GM23338 (cell line): ENCODE measurements at regions not wholly inside any gene's neighbourhood (a gene's known extent, or its start where the extent isn't known, plus 50 kb on each side); places are given as distances from the start of the nearest gene placed in this dataset.

Experiments
- ATAC-seq: fragments of 200-7000 bp; cut with Tn5 transposase; 3 replicates; pipeline ENCODE4 v1.9.1; 2020
- DNase-seq: peaks from one replicate; pipeline ENCODE4 v3.0.0-alpha.2; 2015; ENCODE audit warnings: low spot score
- H2AFZ ChIP-seq: fragments of 200-600 bp; sonication (generic); 2 replicates; pipeline ENCODE4 v1.8.0; 2016; ENCODE audit warnings: antibody characterized with exemption, mild to moderate bottlenecking, moderate library complexity
- H3F3A ChIP-seq: fragments of 200-600 bp; sonication (generic); replicated peaks from 2 replicates; pipeline ENCODE4 v1.8.0; 2017; ENCODE audit warnings: antibody characterized with exemption, mixed run types, low read depth
- H3K27ac ChIP-seq: fragments of 200-600 bp; sonication (generic); 2 replicates; pipeline ENCODE4 v1.6.1; 2016; ENCODE audit warnings: low read depth
- H3K27me3 ChIP-seq: fragments of 200-600 bp; sonication (generic); 2 replicates; pipeline ENCODE4 v1.8.0; 2016; ENCODE audit warnings: mild to moderate bottlenecking, mixed run types, moderate library complexity; ENCODE audit not compliant: insufficient read depth
- H3K36me3 ChIP-seq: fragments of 200-600 bp; sonication (generic); 2 replicates; pipeline ENCODE4 v1.8.0; 2016; ENCODE audit warnings: mild to moderate bottlenecking; ENCODE audit not compliant: insufficient read depth
- H3K4me1 ChIP-seq: fragments of 200-600 bp; sonication (generic); 2 replicates; pipeline ENCODE4 v1.8.0; 2016; ENCODE audit warnings: mild to moderate bottlenecking, moderate library complexity; ENCODE audit not compliant: insufficient read depth
- H3K4me2 ChIP-seq: fragments of 200-600 bp; sonication (generic); 2 replicates; pipeline ENCODE4 v1.7.1; 2017; ENCODE audit warnings: mixed run types
- H3K4me3 ChIP-seq: fragments of 200-600 bp; sonication (generic); 2 replicates; pipeline ENCODE4 v1.6.1; 2016; ENCODE audit warnings: mixed run types
- H3K79me2 ChIP-seq: fragments of 200-600 bp; sonication (generic); replicated peaks from 2 replicates; pipeline ENCODE4 v1.8.0; 2017; ENCODE audit warnings: mild to moderate bottlenecking; ENCODE audit not compliant: insufficient read depth
- H3K9me2 ChIP-seq: fragments of 200-600 bp; sonication (generic); 2 replicates; pipeline ENCODE4 v1.8.0; 2017; ENCODE audit not compliant: insufficient read depth
- H4K20me1 ChIP-seq: fragments of 200-600 bp; sonication (generic); replicated peaks from 2 replicates; pipeline ENCODE4 v1.8.0; 2017; ENCODE audit warnings: mild to moderate bottlenecking; ENCODE audit not compliant: insufficient read depth
- H3K27ac Mint-ChIP-seq: 2 replicates; pipeline ENCODE4 v1.8.0; 2020; ENCODE audit warnings: inconsistent platforms, mild to moderate bottlenecking, moderate library complexity, mixed read lengths
- H3K27me3 Mint-ChIP-seq: 3 replicates; pipeline ENCODE4 v1.8.0; 2022; ENCODE audit warnings: low read depth, mild to moderate bottlenecking, moderate library complexity, mixed read lengths, inconsistent platforms; ENCODE audit not compliant: insufficient read depth, poor library complexity
- H3K36me3 Mint-ChIP-seq: 3 replicates; pipeline ENCODE4 v1.8.0; 2021; ENCODE audit warnings: low read depth, mild to moderate bottlenecking, inconsistent platforms, moderate library complexity, mixed read lengths
- H3K4me1 Mint-ChIP-seq: 3 replicates; pipeline ENCODE4 v1.8.0; 2020; ENCODE audit warnings: mild to moderate bottlenecking, inconsistent platforms, mixed read lengths
- H3K4me3 Mint-ChIP-seq: 3 replicates; pipeline ENCODE4 v1.8.0; 2021; ENCODE audit warnings: moderate library complexity, mild to moderate bottlenecking, inconsistent platforms, mixed read lengths
- H3K9me3 Mint-ChIP-seq: 3 replicates; pipeline ENCODE4 v1.8.0; 2020; ENCODE audit warnings: moderate library complexity, mild to moderate bottlenecking, inconsistent platforms, mixed read lengths
- CREB1 ChIP-seq: fragments of 250-450 bp; sonication (Bioruptor Pico); IDR thresholded peaks from 2 replicates; pipeline ENCODE4 v1.5.0; 2020; ENCODE audit warnings: low read depth, mild to moderate bottlenecking, moderate library complexity
- EZH2 ChIP-seq: fragments of 200-600 bp; sonication (generic); IDR thresholded peaks from one replicate; pipeline ENCODE4 v1.8.0; 2017; ENCODE audit warnings: antibody characterized with exemption, mild to moderate bottlenecking, low read depth; ENCODE audit not compliant: unreplicated experiment
- EZH2phosphoT487 ChIP-seq: fragments of 200-600 bp; sonication (generic); IDR thresholded peaks from one replicate; pipeline ENCODE4 v1.8.1; 2018; ENCODE audit warnings: antibody characterized with exemption; ENCODE audit not compliant: unreplicated experiment
- JUNB ChIP-seq: IDR thresholded peaks from one replicate; pipeline ENCODE4 v1.6.1; 2016; ENCODE audit warnings: antibody characterized with exemption; ENCODE audit not compliant: unreplicated experiment
- POLR2AphosphoS5 ChIP-seq: IDR thresholded peaks from 2 replicates; pipeline ENCODE4 v1.6.1; 2016; ENCODE audit warnings: antibody characterized with exemption, low read depth
- STAT1 ChIP-seq: IDR thresholded peaks from one replicate; pipeline ENCODE4 v1.6.1; 2016; ENCODE audit warnings: antibody characterized with exemption; ENCODE audit not compliant: unreplicated experiment
- ZNF114 ChIP-seq: fragments of 250-450 bp; sonication (Bioruptor Pico); IDR thresholded peaks from 2 replicates; pipeline ENCODE4 v1.5.0; 2020; ENCODE audit warnings: mild to moderate bottlenecking, moderate library complexity
- ZNF331 ChIP-seq: fragments of 250-450 bp; sonication (Bioruptor Pico); IDR thresholded peaks from 2 replicates; pipeline ENCODE4 v1.5.0; 2020; ENCODE audit warnings: low read depth, mild to moderate bottlenecking, moderate library complexity
- TF ChIP-seq, protein P1 (sequence below): IDR thresholded peaks from 2 replicates; pipeline ENCODE4 v1.6.1; 2016; ENCODE audit warnings: antibody characterized with exemption
- TF ChIP-seq, protein P2 (sequence below), 2 experiments: fragments of 200-600 bp in 1 of 2; sonication (generic) in 1 of 2; conservative IDR thresholded peaks; 2 replicates each; pipeline versions ENCODE4 v1.5.1 to v1.6.1; 2016 to 2017; ENCODE audit warnings: antibody characterized with exemption in 2 of 2, low read depth in 2 of 2, mild to moderate bottlenecking in 2 of 2, moderate library complexity in 1 of 2
- TF ChIP-seq, protein P3 (sequence below): IDR thresholded peaks from one replicate; pipeline ENCODE4 v1.6.1; 2018; ENCODE audit warnings: antibody characterized with exemption; ENCODE audit not compliant: unreplicated experiment

DNA sequence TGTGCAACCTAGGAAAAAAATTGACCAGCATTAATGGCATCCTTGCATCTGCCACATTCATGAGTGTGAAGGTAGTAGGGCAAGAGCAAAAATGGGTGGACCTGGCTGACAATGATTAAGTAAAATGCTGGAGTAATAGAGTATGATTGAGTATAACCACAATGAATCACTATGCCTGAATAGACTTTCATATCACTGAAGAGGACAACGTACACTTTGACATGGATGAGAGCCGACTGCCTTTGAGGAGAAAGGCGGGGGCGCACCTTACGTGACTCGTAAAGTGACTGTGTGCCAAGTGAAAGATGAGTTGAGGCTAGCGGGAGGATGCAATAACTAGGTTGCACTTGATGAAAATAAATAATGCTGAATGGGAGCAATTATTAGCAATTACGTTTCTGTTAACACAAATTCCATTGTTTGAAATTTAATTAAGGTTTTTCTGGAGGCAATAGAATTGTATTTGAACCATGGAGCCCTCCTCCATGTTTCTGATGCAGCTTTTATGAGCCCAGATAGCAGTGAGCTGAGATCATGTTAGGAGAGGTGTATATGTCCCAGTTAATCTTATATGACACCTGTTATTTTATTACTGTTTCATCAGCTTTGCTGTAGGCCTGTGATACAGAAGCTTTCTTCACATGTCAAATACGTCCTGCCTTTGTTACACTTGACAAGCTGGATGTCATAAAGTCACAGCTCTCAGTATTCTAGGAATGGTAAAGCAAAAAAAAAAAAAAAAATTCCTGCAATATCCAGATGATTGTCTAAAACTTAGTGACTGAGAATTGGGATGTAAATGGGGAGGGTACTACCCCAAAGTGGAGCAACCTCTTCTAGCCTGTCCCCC, 596.5 kb downstream of the NXPH1 start (continued):
- TF ChIP-seq, protein P1, sequence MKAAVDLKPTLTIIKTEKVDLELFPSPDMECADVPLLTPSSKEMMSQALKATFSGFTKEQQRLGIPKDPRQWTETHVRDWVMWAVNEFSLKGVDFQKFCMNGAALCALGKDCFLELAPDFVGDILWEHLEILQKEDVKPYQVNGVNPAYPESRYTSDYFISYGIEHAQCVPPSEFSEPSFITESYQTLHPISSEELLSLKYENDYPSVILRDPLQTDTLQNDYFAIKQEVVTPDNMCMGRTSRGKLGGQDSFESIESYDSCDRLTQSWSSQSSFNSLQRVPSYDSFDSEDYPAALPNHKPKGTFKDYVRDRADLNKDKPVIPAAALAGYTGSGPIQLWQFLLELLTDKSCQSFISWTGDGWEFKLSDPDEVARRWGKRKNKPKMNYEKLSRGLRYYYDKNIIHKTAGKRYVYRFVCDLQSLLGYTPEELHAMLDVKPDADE, result no peak
- TF ChIP-seq ZNF114 (no peak), CREB1 (CRISPR knock-in tag) (no peak), EZH2phosphoT487 (no peak)
- TF ChIP-seq, protein P2, sequence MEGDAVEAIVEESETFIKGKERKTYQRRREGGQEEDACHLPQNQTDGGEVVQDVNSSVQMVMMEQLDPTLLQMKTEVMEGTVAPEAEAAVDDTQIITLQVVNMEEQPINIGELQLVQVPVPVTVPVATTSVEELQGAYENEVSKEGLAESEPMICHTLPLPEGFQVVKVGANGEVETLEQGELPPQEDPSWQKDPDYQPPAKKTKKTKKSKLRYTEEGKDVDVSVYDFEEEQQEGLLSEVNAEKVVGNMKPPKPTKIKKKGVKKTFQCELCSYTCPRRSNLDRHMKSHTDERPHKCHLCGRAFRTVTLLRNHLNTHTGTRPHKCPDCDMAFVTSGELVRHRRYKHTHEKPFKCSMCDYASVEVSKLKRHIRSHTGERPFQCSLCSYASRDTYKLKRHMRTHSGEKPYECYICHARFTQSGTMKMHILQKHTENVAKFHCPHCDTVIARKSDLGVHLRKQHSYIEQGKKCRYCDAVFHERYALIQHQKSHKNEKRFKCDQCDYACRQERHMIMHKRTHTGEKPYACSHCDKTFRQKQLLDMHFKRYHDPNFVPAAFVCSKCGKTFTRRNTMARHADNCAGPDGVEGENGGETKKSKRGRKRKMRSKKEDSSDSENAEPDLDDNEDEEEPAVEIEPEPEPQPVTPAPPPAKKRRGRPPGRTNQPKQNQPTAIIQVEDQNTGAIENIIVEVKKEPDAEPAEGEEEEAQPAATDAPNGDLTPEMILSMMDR (conservative IDR thresholded peaks at IDR 0.05; ENCODE audit: low read depth in 2 of 2), result no peak
- TF ChIP-seq, protein P3, sequence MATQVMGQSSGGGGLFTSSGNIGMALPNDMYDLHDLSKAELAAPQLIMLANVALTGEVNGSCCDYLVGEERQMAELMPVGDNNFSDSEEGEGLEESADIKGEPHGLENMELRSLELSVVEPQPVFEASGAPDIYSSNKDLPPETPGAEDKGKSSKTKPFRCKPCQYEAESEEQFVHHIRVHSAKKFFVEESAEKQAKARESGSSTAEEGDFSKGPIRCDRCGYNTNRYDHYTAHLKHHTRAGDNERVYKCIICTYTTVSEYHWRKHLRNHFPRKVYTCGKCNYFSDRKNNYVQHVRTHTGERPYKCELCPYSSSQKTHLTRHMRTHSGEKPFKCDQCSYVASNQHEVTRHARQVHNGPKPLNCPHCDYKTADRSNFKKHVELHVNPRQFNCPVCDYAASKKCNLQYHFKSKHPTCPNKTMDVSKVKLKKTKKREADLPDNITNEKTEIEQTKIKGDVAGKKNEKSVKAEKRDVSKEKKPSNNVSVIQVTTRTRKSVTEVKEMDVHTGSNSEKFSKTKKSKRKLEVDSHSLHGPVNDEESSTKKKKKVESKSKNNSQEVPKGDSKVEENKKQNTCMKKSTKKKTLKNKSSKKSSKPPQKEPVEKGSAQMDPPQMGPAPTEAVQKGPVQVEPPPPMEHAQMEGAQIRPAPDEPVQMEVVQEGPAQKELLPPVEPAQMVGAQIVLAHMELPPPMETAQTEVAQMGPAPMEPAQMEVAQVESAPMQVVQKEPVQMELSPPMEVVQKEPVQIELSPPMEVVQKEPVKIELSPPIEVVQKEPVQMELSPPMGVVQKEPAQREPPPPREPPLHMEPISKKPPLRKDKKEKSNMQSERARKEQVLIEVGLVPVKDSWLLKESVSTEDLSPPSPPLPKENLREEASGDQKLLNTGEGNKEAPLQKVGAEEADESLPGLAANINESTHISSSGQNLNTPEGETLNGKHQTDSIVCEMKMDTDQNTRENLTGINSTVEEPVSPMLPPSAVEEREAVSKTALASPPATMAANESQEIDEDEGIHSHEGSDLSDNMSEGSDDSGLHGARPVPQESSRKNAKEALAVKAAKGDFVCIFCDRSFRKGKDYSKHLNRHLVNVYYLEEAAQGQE, result no peak

DNA sequence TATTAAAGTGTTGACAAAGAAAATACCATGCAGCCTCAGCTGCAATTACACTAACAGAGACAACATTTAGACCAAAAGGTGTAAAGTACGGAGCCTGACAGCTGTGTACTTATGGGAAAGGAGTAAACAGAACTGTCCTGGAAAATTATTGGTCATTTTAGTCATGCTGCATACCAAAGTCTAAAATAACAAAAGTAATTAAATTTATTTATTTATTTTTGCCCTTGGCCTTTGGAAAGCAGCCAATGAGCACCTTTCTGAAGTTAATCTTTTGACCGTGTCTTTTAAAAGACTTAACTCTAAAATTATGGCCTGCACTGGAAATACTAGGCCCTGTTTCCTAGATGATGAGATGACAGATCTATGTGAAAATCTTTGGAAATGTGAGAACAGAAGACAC, 597.6 kb downstream of the NXPH1 start:
- Histone ChIP-seq H3K4me3 (no peak overlapping the region), H3K79me2 (no peaks in the 10 kb centered on the region), H3K27me3 (no peaks in the 10 kb centered on the region), H3K9me2 (no peaks in the 10 kb centered on the region), H3K27ac (no peak overlapping the region), H2AFZ (no peak overlapping the region; the same call in 1 of the 2 replicates), H3K4me2 (no peak overlapping the region), H3F3A (no peaks in the 10 kb centered on the region), H4K20me1 (no peaks in the 10 kb centered on the region), H3K4me1 (peaks cover 8% of the 10 kb centered on the region), H3K36me3 (no peaks in the 10 kb centered on the region)
- DNase-seq (no peak), ATAC-seq (no peak)
- H3K27ac Mint-ChIP-seq, result no peak overlapping the region
- no peaks in the 10 kb centered on the region for H3K27me3 Mint-ChIP-seq
- H3K9me3 Mint-ChIP-seq, result no peaks in the 10 kb centered on the region
- H3K36me3 Mint-ChIP-seq, result no peaks in the 10 kb centered on the region
- peaks cover 18% of the 10 kb centered on the region; the same call in 2 of the 3 replicates for H3K4me1 Mint-ChIP-seq
- H3K4me3 Mint-ChIP-seq, result no peak overlapping the region
- TF ChIP-seq, protein P2 (conservative IDR thresholded peaks at IDR 0.05; ENCODE audit: low read depth in 2 of 2), result no peak
- TF ChIP-seq STAT1 (no peak), ZNF114 (no peak), POLR2AphosphoS5 (no peak), JUNB (no peak), EZH2 (no peak), ZNF331 (CRISPR knock-in tag) (no peak)
- TF ChIP-seq, protein P1, result no peak
